HCEC 1CT (cell line): ENCODE measurements at regions not wholly inside any gene's neighbourhood (a gene's known extent, or its start where the extent isn't known, plus 50 kb on each side); places are given as distances from the start of the nearest gene placed in this dataset.
"Not testable (repeated sequence)": the region's sequence is repeated elsewhere in the genome, so short reads cannot be mapped to it uniquely, and the experiment has no call there.

Source experiments
- DNase-seq: peaks from one replicate; pipeline ENCODE4 v3.0.0-alpha.2; 2017

DNA sequence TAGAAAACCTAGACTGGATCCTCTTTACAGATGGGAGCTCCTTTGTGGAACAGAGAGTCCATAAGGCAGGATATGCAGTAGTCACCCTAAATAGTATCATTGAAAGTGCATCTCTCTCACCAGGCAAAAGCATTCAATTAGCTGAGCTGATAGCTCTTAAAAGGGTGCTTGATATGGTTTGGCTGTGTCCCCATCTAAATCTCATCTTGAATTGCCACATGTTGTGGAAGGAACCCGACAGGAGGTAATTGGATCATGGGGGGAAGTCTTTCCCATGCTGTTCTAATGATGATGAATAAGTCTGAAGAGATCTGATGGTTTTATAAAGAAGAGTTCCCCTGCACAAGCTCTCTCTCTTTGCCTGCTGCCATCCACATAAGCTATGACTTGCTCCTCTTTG, 96.2 kb upstream of the RMP24 start:
- no peak for DNase-seq

DNA sequence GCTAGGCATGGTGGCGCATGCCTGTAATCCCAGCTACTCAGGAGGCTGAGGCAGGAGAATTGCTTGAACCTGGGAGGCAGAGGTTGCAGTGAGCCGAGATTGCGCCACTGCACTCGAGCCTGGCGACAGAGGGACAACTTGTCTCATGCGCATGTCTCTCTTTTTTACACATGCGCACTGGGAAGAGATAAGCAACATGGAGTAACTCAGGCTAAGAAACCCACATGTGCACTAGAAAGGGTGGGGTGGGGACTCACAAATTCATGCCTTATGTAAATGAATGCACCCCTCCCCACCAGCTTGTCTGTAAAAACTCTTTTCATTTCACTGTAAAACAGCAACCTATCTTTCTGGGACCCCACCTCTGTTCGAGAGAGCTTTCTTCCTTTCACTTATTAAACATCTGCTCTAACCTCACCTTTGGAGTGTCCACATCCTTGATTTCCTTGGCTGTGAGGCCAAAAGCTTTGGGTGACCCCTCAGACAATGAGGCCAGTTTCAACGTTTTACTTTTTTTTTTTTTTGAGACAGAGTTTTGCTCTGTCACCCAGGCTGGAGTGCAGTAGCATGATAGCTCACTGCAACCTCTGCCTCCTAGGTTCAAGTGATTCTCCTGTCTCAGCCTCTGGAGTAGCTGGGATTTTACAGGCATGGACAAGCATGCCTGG, 91.6 kb upstream of the RMP24 start:
- DNase-seq: no peak

DNA sequence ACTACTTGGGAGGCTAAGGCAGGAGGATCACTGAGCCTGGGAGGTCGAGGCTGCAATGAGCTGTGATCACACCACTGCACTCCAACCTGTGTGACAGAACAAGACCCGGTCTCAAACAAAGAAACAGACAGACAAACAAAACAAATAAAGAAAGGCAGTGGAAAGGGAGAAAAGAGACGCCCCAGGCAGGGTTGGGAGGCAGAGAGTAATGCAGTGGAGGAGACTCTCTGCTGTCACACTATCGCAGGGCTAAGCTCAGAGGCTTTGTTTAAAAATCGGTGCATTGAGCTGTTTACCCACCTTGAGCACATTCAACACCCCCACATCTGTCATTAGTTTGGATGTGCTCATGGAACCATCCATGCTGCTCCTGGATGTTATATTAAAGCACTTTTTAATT, 84.2 kb upstream of the RMP24 start:
- no peak for DNase-seq

DNA sequence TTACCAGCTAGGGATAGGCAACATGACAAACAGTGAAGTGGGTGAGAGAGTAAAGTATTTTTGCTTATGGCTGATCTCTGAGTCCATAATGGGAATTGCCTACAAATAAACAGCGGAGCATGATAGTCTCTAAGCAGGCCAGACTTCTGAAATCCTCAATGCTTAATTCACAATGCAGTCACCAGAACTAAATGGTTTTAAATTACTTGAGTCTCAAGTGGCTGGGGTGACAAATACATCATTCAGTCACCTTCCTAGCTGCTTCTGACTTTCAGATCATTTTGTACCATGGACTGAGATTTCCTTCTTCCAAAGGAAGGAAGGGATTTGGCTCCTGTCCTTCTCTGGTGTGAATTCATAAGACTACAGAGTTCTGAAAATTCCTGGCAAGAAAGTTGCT, 82.8 kb upstream of the RMP24 start:
- DNase-seq: no peak

DNA sequence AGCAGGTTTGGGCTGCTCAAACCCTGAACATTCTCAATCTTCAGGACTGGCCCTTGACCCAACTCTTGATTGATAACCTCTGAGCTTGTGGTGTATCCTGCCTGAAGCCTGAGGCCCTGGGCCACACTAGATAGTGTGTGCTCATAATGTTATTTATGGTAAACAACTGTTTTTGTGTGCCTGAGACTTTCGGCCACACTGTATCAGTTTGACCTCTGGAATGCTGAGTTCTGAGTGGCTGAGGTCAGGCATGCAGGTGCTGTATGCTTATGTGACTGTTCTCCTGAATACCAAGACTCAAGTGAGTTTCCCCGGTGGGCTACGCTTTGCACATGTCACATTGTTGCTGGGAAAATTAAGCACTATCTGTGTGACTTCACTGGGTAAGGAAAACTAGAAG, 82.2 kb upstream of the RMP24 start:
- DNase-seq: no peak

DNA sequence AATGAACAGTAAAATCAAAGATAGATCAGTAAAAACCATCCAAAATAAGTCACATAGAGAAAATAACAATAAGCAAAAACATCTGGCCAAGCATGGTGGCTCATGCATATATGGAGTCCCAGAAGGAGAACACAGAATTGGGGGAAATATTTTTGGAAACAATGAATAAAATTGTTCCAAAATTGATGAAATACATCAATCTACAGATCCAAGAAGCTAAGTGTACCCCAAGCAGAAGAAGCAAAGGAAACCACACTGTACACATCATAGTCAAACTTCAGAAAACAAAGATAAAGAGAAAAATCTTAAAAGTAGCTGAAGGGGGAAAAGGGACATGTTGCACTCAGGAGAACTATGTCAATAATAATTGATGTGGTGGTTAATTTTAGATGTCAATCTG, 80.4 kb upstream of the RMP24 start:
- no peak for DNase-seq

DNA sequence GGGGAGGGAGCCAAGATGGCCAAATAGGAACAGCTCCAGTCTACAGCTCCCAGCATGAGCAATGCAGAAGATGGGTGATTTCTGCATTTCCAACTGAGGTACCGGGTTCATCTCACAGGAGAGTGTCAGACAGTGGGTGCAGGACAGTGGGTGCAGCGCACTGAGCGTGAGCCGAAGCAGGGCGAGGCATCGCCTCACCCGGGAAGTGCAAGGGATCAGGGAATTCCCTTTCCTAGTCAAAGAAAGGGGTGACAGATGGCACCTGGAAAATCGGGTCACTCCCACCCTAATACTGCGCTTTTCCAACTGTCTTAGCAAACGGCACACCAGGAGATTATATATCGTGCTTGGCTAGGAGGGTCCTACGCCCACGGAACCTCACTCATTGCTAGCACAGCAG, 75.0 kb upstream of the RMP24 start:
- not testable (repeated sequence) for DNase-seq

DNA sequence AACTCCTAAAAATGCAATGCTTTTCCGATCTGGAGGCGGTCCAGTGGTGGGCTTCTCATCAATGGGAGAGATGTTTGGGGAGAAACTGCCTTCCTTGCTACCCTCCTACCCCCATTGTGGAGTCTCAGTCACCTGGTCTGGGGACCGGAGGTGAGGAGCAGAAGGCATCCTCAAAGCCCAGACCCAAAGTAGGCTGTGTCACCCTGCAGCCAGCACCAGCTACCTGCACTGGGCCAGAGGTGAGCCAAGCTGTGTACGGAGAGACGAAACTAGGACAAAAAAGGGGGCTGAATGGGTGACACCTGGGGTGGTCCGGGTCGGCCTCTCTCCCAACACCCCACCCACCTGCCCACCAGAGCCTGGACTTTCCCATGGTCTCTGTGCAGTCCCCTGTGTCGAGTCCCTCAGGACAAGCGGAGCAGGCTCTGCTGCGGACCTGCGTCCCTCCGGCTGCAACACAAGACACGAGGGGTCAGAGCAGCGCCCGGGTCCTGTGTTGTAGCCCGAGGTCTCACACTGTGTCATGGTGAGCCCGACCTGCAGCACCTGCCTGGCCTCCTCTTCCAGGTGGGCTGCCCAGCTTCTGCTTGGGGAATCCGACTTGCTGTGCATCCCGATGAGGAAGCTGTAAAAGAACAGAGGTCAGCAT, 68.0 kb upstream of the RMP24 start:
- DNase-seq: no peak

DNA sequence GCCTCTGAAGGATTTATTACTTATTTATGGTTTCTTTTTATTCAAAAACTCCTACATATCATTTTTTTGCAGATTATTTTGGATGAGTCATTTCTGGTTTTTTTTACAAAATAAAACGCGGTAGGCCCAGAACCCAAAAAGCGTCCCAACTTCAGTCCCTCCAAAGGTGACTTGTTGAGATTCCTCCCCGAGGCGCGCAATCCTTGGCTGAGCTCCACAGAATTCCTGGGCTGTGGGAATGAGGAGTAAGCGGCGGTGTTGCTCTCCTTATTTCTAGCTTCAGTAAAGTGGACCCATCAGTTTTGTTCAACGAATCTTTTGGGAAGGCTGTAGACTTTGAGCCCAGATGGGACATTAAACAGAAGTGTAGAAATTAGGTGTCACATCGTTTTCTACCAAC, 67.0 kb upstream of the RMP24 start:
- no peak for DNase-seq

DNA sequence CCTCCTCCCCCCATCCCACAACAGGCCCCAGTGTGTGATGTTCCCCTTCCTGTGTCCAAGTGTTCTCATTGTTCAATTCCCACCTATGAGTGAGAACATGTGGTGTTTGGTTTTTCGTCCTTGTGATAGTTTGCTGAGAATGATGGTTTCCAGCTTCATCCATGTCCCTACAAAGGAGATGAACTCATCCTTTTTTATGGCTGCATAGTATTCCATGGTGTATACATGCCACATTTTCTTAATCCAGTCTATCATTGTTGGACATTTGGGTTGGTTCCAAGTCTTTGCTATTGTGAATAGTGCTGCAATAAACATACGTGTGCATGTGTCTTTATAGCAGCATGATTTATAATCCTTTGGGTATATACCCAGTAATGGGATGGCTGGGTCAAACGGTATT, 66.2 kb upstream of the RMP24 start:
- DNase-seq: not testable (repeated sequence)

DNA sequence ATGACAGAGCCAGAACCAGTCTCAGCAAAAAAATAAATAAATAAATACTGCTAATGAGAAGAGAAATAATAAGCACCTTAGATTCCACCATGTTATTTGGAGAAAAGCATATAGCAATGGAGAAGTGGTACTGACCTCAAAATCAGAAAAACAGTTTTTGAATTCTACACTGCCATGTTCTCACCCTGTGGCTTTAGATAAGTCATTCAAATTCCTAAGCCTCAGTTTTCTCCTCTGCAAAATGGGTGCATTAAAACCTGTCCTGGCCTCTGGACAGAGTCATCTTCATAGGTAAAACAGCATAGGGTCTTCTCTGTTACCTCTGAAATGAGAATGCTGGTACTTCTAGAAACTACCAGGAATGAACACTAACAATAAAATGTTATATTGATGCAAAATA, 62.2 kb upstream of the RMP24 start:
- DNase-seq: no peak

DNA sequence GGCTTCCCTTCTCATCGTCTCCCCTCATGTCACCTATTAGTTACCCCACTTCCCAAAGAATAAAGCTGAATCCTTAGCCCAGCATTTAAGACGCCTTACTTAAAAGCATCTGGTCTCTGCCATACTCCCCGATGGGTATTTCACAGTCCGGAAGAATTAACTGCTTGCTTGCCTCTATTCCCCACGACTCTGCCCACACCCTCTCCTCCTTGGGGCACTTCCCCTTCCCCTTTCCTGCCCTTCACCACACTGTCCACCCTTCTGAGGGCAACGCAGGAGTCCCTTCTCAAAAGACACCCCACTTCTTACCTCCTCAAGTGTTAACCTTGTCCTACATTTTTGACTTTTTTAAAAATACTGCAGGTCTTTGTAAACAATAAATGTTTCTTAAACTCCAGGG, 60.1 kb upstream of the RMP24 start:
- no peak for DNase-seq

DNA sequence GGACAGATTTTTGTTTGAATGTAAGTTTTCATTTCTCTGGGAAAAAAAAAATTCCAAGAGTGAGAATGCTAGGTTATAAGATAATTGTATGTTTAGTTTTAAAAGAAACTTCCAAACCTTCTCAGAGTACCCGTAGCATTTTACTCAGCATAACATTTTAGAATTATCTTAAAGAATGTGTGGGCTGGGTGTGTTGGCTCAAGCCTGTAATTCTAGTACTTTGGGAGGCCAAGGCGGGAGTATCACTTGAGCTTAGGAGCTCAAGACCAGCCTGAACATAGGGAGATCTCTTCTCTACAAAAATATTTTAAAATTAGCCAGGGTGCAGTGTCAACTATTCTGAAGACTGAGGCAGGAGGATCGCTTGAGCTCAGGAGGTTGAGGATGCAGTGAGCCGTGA, 57.4 kb upstream of the RMP24 start:
- no peak for DNase-seq

DNA sequence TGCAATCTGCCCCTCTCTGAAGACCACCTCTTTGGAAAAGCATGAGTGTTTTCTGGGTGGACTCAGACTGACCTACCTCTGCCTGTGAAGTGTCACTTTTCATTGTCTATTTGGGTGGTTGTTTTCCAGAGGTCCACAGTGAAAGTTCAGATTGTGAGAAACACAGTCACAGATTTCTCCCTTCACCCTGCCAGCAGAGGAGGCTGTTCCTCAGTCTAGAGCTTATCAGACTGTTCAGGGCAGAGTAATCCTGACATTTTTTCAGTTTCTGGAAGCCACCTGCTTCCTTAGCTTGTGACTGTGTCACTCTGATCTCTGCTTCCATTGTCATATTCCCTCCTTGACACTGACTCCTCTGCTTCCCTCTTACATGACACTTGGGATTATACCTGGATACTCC, 55.4 kb upstream of the RMP24 start:
- DNase-seq: no peak

DNA sequence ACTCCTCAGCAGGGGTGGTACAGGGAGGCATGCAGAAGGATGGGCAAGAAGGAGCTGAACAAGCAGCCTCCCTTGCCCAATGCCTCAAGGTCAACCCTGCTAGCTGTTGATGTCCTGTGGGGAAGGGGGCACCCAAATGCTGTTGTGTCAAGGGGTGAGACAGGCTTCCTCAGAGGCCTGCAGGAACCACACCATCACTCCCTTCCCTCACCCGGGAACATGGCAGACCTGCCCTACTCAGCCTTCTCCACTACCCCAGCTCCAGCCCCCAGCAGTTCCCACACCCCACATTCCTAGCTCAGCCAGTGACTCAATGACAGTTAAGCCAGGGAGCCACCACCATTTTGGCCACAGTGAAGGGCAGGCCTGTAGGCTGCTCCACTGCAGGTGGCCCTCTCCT, 53.9 kb upstream of the RMP24 start:
- DNase-seq: no peak

DNA sequence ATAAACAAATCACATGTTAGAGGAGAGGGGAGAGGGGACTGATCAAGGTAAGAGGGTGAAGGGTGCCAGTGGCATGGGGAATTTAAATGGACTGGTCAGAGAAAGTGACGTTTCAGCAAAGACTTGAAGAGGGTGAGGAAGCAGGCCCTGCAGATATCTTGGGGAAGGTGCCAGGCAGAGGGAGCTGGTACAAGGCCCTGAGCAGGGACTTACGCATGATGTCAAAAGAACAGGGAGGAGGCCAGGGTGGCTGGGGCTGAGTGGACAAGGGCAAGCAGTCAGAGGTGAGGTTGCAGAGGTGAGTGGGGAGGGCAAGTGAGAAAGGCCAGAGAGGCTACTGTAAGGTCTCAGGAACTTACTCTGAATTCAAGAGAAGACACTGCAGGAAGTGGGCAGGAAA, 53.3 kb upstream of the RMP24 start:
- no peak for DNase-seq

DNA sequence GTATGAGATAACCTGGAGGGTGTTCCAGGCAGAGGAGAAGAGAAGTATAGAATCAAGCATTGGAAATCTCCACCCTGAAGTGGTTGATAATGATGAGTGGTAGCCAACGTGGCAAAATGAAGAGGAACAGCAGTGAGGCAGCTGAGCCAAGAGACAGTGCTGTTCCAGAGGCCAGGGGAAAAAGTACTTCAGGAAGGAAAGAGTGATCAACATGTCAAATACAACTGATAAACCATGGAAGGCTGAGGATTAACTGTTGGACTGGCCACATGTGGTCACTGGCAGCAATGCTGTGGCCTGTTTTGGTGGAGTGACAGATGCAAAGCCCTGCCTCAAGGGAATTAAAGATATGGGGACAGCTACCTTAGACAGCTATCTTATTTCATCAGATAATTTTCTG, 51.9 kb upstream of the RMP24 start:
- no peak for DNase-seq
